Naive thymus-derived CD8-positive, alpha-beta T cell (primary cell): ENCODE measurements at regions not wholly inside any gene's neighbourhood (a gene's known extent, or its start where the extent isn't known, plus 50 kb on each side); places are given as distances from the start of the nearest gene placed in this dataset.

Source experiments
- ATAC-seq, 2 donors: fragments of 150-1000 bp; cut with Tn5 transposase in 1 of 2; sonication (Bioruptor Pico), chemical (Tn5 transposase) in 1 of 2; 1 replicate in 1 of 2; 2 replicates in 1 of 2; pipeline ENCODE4 v1.10.0; 2021; ENCODE audit warnings: mild to moderate bottlenecking in 2 of 2, moderate library complexity in 2 of 2
- POLR2A ChIA-PET: fragments of 350-600 bp; sonication (Branson Sonifier 250); formaldehyde crosslinking; loops from one replicate; lab custom pipeline; 2021; ENCODE audit warnings: antibody characterized with exemption; lab: Charles Lee
- DNase-seq, 10 donors: peaks; one replicate each; pipeline versions ENCODE4 v3.0.0 to v3.0.0-alpha.2; 2020 to 2022
- H3K27ac Mint-ChIP-seq, 10 donors: one replicate each; pipeline ENCODE4 v1.8.0; 2020 to 2022; ENCODE audit warnings: mild to moderate bottlenecking in 10 of 10, mixed read lengths in 10 of 10, moderate library complexity in 4 of 10, inconsistent platforms in 1 of 10
- H3K27me3 Mint-ChIP-seq, 5 donors: one replicate each; pipeline ENCODE4 v1.8.0; 2021 to 2022; ENCODE audit warnings: mixed read lengths in 5 of 5
- H3K36me3 Mint-ChIP-seq, 3 donors: one replicate each; pipeline ENCODE4 v1.8.0; 2020 to 2022; ENCODE audit warnings: mixed read lengths in 3 of 3, mild to moderate bottlenecking in 2 of 3, inconsistent platforms in 1 of 3
- H3K4me1 Mint-ChIP-seq, 4 donors: one replicate each; pipeline ENCODE4 v1.8.0; 2021 to 2022; ENCODE audit warnings: mixed read lengths in 4 of 4
- H3K4me3 Mint-ChIP-seq, 10 donors: one replicate each; pipeline ENCODE4 v1.8.0; 2020 to 2022; ENCODE audit warnings: mild to moderate bottlenecking in 10 of 10, mixed read lengths in 10 of 10, moderate library complexity in 6 of 10, inconsistent platforms in 1 of 10
- H3K9me3 Mint-ChIP-seq, 9 donors: one replicate each; pipeline ENCODE4 v1.8.0; 2020 to 2022; ENCODE audit warnings: mixed read lengths in 9 of 9, mild to moderate bottlenecking in 3 of 9, inconsistent platforms in 1 of 9, moderate library complexity in 1 of 9

GRCh38 chr9:73720601-73721000 lies 568.9 kb downstream of the ANXA1 start:
- Mint-ChIP-seq H3K36me3 (no peaks in the 10 kb centered on the region), H3K4me3 (no peak overlapping the region), H3K27me3 (no peaks in the 10 kb centered on the region), H3K4me1 (no peaks in the 10 kb centered on the region), H3K9me3 (peaks cover 0 to 11% (median 0%) of the 10 kb centered on the region in 9 donors), H3K27ac (no peak overlapping the region)
- POLR2A ChIA-PET: no interaction called here
- no peak for DNase-seq
- no peak for ATAC-seq

- Mint-ChIP-seq H3K27me3 (peaks cover 0 to 2% (median 0%) of the 10 kb centered on the region in 5 donors), H3K4me1 (no peaks in the 10 kb centered on the region), H3K27ac (no peak overlapping the region), H3K36me3 (no peaks in the 10 kb centered on the region), H3K9me3 (peaks cover 0 to 17% (median 0%) of the 10 kb centered on the region in 9 donors), H3K4me3 (no peak overlapping the region)
- no peak for DNase-seq
- POLR2A ChIA-PET: no interaction called here
- ATAC-seq: no peak
Observed at GRCh38 chr9:73736270-73736669, 584.6 kb downstream of the ANXA1 start.

- DNase-seq (no peak), ATAC-seq (no peak)
- Mint-ChIP-seq H3K36me3 (no peaks in the 10 kb centered on the region), H3K27ac (no peak overlapping the region), H3K9me3 (peaks cover 0 to 17% (median 0%) of the 10 kb centered on the region in 9 donors), H3K27me3 (no peaks in the 10 kb centered on the region), H3K4me3 (no peak overlapping the region), H3K4me1 (no peaks in the 10 kb centered on the region)
- POLR2A ChIA-PET: no interaction called here
Observed at GRCh38 chr9:73738741-73739530, 587.3 kb downstream of the ANXA1 start.

- Mint-ChIP-seq H3K4me3 (no peak overlapping the region), H3K27me3 (no peaks in the 10 kb centered on the region), H3K36me3 (no peaks in the 10 kb centered on the region), H3K27ac (no peak overlapping the region), H3K4me1 (no peaks in the 10 kb centered on the region), H3K9me3 (peaks cover 0 to 8% (median 0%) of the 10 kb centered on the region in 9 donors)
- no peak for ATAC-seq
- POLR2A ChIA-PET: no interaction called here
- no peak for DNase-seq
Observed at GRCh38 chr9:73741316-73741715, 589.7 kb downstream of the ANXA1 start.

GRCh38 chr9:73742412-73742811 lies 590.7 kb downstream of the ANXA1 start:
- DNase-seq (no peak), ATAC-seq (no peak)
- H3K27me3 Mint-ChIP-seq: no peaks in the 10 kb centered on the region
- no peaks in the 10 kb centered on the region for H3K36me3 Mint-ChIP-seq
- no peak overlapping the region for H3K27ac Mint-ChIP-seq
- peaks cover 0 to 8% (median 0%) of the 10 kb centered on the region in 9 donors for H3K9me3 Mint-ChIP-seq
- no peak overlapping the region for H3K4me3 Mint-ChIP-seq
- H3K4me1 Mint-ChIP-seq: no peaks in the 10 kb centered on the region
- POLR2A ChIA-PET: no interaction called here

GRCh38 chr9:73743826-73744225 lies 592.2 kb downstream of the ANXA1 start:
- Mint-ChIP-seq H3K27ac (no peak overlapping the region), H3K4me1 (no peaks in the 10 kb centered on the region), H3K4me3 (no peak overlapping the region), H3K9me3 (peaks cover 0 to 9% (median 3%) of the 10 kb centered on the region in 9 donors), H3K36me3 (no peaks in the 10 kb centered on the region), H3K27me3 (no peaks in the 10 kb centered on the region)
- DNase-seq: no peak
- no peak for ATAC-seq
- POLR2A ChIA-PET: no interaction called here

- no peak for ATAC-seq
Observed at GRCh38 chr9:73745598-73745997, 593.9 kb downstream of the ANXA1 start.

GRCh38 chr9:73753171-73753570 lies 601.5 kb downstream of the ANXA1 start:
- POLR2A ChIA-PET: no interaction called here

More at GRCh38 chr9:73745598-73745997, 593.9 kb downstream of the ANXA1 start:
- peaks cover 0 to 9% (median 3%) of the 10 kb centered on the region in 9 donors for H3K9me3 Mint-ChIP-seq
- H3K36me3 Mint-ChIP-seq: no peaks in the 10 kb centered on the region
- H3K27me3 Mint-ChIP-seq: no peaks in the 10 kb centered on the region
- POLR2A ChIA-PET: no interaction called here
- H3K4me1 Mint-ChIP-seq: no peaks in the 10 kb centered on the region
- H3K4me3 Mint-ChIP-seq: no peak overlapping the region
- H3K27ac Mint-ChIP-seq: no peak overlapping the region
- no peak for DNase-seq

GRCh38 chr9:73761905-73762304 lies 610.2 kb downstream of the ANXA1 start:
- Mint-ChIP-seq H3K9me3 (peaks cover 0 to 11% (median 3%) of the 10 kb centered on the region in 9 donors), H3K4me3 (no peak overlapping the region), H3K4me1 (no peaks in the 10 kb centered on the region), H3K36me3 (no peaks in the 10 kb centered on the region), H3K27ac (no peak overlapping the region), H3K27me3 (no peaks in the 10 kb centered on the region)
- DNase-seq: no peak
- no peak for ATAC-seq
- POLR2A ChIA-PET: no interaction called here

More at GRCh38 chr9:73753171-73753570, 601.5 kb downstream of the ANXA1 start:
- H3K27me3 Mint-ChIP-seq: peaks cover 0 to 2% (median 0%) of the 10 kb centered on the region in 5 donors
- H3K36me3 Mint-ChIP-seq: no peaks in the 10 kb centered on the region
- H3K27ac Mint-ChIP-seq: no peak overlapping the region
- ATAC-seq (no peak), DNase-seq (no peak)
- peaks cover 0 to 4% (median 0%) of the 10 kb centered on the region in 9 donors for H3K9me3 Mint-ChIP-seq
- H3K4me1 Mint-ChIP-seq: no peaks in the 10 kb centered on the region
- no peak overlapping the region for H3K4me3 Mint-ChIP-seq

GRCh38 chr9:73773896-73774295 lies 622.2 kb downstream of the ANXA1 start:
- POLR2A ChIA-PET: no interaction called here
- Mint-ChIP-seq H3K27ac (no peak overlapping the region), H3K36me3 (no peaks in the 10 kb centered on the region), H3K27me3 (no peaks in the 10 kb centered on the region), H3K4me1 (no peaks in the 10 kb centered on the region), H3K4me3 (no peak overlapping the region), H3K9me3 (peaks cover 0 to 2% (median 0%) of the 10 kb centered on the region in 9 donors)
- no peak for DNase-seq
- no peak for ATAC-seq

GRCh38 chr9:73775757-73776156 lies 624.1 kb downstream of the ANXA1 start:
- H3K27ac Mint-ChIP-seq: no peak overlapping the region
- H3K4me1 Mint-ChIP-seq: no peaks in the 10 kb centered on the region
- no peaks in the 10 kb centered on the region for H3K36me3 Mint-ChIP-seq
- peaks cover 0 to 7% (median 0%) of the 10 kb centered on the region in 9 donors for H3K9me3 Mint-ChIP-seq
- ATAC-seq: no peak
- H3K27me3 Mint-ChIP-seq: no peaks in the 10 kb centered on the region
- POLR2A ChIA-PET: no interaction called here
- no peak overlapping the region for H3K4me3 Mint-ChIP-seq
- DNase-seq: no peak

- Mint-ChIP-seq H3K36me3 (peaks cover 0 to 4% (median 0%) of the 10 kb centered on the region in 3 donors), H3K27me3 (no peaks in the 10 kb centered on the region), H3K9me3 (peaks cover 0 to 22% (median 2%) of the 10 kb centered on the region in 9 donors), H3K4me3 (no peak overlapping the region), H3K4me1 (no peaks in the 10 kb centered on the region), H3K27ac (no peak overlapping the region)
- POLR2A ChIA-PET: no interaction called here
- no peak for ATAC-seq
- no peak for DNase-seq
Observed at GRCh38 chr9:73780916-73781315, 629.3 kb downstream of the ANXA1 start.

GRCh38 chr9:73782166-73782565 lies 630.5 kb downstream of the ANXA1 start:
- Mint-ChIP-seq H3K4me1 (no peaks in the 10 kb centered on the region), H3K27ac (no peak overlapping the region), H3K9me3 (peaks cover 0 to 34% (median 10%) of the 10 kb centered on the region in 9 donors), H3K4me3 (no peak overlapping the region), H3K36me3 (peaks cover 0 to 7% (median 0%) of the 10 kb centered on the region in 3 donors), H3K27me3 (no peaks in the 10 kb centered on the region)
- ATAC-seq (no peak), DNase-seq (no peak)
- POLR2A ChIA-PET: no interaction called here

GRCh38 chr9:73799446-73799845 lies 647.8 kb downstream of the ANXA1 start:
- H3K4me3 Mint-ChIP-seq: no peak overlapping the region
- H3K27me3 Mint-ChIP-seq: no peaks in the 10 kb centered on the region
- no peak overlapping the region for H3K27ac Mint-ChIP-seq
- POLR2A ChIA-PET: no interaction called here
- H3K9me3 Mint-ChIP-seq: peaks cover 0 to 9% (median 2%) of the 10 kb centered on the region in 9 donors
- DNase-seq (no peak), ATAC-seq (no peak)
- no peaks in the 10 kb centered on the region for H3K4me1 Mint-ChIP-seq
- no peaks in the 10 kb centered on the region for H3K36me3 Mint-ChIP-seq
